ENCODE measurements at regions not wholly inside any gene's neighbourhood (a gene's known extent, or its start where the extent isn't known, plus 50 kb on each side); places are given as distances from the start of the nearest gene placed in this dataset.

DNA sequence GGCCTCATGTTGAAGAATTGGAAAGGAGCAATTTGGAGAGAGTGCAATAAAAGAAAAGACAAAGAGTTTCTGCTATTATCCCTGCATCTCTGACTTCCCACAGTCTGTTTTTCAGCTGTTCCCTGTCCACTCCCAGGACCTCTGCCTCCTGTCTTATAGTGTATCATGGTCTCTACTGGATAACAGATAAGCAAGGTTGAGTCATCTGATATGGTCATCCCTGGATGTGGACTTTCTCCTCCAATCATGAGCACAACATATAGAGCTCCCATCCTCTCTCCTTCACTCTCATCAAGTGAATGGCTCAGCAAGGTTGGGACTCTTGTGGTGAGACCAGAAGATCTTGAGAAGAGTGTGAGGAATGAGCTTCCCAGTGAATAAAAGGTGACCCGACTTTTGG, 123.1 kb downstream of the PLCE1 start (continued):
- no peak for TF ChIP-seq TEAD4 (IDR thresholded peaks at IDR 0.05; ENCODE audit: low read depth, low read length)
- no peak for TF ChIP-seq RAD21 (IDR thresholded peaks at IDR 0.05 in 1 of 2, conservative IDR thresholded peaks at IDR 0.05 in 1 of 2; ENCODE audit: low read depth in 2 of 2, low read length in 2 of 2)
- TF ChIP-seq, protein P1, sequence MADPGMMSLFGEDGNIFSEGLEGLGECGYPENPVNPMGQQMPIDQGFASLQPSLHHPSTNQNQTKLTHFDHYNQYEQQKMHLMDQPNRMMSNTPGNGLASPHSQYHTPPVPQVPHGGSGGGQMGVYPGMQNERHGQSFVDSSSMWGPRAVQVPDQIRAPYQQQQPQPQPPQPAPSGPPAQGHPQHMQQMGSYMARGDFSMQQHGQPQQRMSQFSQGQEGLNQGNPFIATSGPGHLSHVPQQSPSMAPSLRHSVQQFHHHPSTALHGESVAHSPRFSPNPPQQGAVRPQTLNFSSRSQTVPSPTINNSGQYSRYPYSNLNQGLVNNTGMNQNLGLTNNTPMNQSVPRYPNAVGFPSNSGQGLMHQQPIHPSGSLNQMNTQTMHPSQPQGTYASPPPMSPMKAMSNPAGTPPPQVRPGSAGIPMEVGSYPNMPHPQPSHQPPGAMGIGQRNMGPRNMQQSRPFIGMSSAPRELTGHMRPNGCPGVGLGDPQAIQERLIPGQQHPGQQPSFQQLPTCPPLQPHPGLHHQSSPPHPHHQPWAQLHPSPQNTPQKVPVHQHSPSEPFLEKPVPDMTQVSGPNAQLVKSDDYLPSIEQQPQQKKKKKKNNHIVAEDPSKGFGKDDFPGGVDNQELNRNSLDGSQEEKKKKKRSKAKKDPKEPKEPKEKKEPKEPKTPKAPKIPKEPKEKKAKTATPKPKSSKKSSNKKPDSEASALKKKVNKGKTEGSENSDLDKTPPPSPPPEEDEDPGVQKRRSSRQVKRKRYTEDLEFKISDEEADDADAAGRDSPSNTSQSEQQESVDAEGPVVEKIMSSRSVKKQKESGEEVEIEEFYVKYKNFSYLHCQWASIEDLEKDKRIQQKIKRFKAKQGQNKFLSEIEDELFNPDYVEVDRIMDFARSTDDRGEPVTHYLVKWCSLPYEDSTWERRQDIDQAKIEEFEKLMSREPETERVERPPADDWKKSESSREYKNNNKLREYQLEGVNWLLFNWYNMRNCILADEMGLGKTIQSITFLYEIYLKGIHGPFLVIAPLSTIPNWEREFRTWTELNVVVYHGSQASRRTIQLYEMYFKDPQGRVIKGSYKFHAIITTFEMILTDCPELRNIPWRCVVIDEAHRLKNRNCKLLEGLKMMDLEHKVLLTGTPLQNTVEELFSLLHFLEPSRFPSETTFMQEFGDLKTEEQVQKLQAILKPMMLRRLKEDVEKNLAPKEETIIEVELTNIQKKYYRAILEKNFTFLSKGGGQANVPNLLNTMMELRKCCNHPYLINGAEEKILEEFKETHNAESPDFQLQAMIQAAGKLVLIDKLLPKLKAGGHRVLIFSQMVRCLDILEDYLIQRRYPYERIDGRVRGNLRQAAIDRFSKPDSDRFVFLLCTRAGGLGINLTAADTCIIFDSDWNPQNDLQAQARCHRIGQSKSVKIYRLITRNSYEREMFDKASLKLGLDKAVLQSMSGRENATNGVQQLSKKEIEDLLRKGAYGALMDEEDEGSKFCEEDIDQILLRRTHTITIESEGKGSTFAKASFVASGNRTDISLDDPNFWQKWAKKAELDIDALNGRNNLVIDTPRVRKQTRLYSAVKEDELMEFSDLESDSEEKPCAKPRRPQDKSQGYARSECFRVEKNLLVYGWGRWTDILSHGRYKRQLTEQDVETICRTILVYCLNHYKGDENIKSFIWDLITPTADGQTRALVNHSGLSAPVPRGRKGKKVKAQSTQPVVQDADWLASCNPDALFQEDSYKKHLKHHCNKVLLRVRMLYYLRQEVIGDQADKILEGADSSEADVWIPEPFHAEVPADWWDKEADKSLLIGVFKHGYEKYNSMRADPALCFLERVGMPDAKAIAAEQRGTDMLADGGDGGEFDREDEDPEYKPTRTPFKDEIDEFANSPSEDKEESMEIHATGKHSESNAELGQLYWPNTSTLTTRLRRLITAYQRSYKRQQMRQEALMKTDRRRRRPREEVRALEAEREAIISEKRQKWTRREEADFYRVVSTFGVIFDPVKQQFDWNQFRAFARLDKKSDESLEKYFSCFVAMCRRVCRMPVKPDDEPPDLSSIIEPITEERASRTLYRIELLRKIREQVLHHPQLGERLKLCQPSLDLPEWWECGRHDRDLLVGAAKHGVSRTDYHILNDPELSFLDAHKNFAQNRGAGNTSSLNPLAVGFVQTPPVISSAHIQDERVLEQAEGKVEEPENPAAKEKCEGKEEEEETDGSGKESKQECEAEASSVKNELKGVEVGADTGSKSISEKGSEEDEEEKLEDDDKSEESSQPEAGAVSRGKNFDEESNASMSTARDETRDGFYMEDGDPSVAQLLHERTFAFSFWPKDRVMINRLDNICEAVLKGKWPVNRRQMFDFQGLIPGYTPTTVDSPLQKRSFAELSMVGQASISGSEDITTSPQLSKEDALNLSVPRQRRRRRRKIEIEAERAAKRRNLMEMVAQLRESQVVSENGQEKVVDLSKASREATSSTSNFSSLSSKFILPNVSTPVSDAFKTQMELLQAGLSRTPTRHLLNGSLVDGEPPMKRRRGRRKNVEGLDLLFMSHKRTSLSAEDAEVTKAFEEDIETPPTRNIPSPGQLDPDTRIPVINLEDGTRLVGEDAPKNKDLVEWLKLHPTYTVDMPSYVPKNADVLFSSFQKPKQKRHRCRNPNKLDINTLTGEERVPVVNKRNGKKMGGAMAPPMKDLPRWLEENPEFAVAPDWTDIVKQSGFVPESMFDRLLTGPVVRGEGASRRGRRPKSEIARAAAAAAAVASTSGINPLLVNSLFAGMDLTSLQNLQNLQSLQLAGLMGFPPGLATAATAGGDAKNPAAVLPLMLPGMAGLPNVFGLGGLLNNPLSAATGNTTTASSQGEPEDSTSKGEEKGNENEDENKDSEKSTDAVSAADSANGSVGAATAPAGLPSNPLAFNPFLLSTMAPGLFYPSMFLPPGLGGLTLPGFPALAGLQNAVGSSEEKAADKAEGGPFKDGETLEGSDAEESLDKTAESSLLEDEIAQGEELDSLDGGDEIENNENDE (IDR thresholded peaks at IDR 0.05; ENCODE audit: insufficient replicate concordance, low read length): no peak
- no peak for TF ChIP-seq NRF1 (IDR thresholded peaks at IDR 0.05; ENCODE audit: low read depth, low read length)

All from H1 (cell line).